HG02571 (cell line): ENCODE measurements at regions not wholly inside any gene's neighbourhood (a gene's known extent, or its start where the extent isn't known, plus 50 kb on each side); places are given as distances from the start of the nearest gene placed in this dataset.

Experiments
- ATAC-seq: cut with Tn5 transposase; IDR thresholded peaks from one replicate; pipeline ENCODE4 v1.9.1; 2021; ENCODE audit warnings: mild to moderate bottlenecking, moderate library complexity; ENCODE audit not compliant: unreplicated experiment

DNA sequence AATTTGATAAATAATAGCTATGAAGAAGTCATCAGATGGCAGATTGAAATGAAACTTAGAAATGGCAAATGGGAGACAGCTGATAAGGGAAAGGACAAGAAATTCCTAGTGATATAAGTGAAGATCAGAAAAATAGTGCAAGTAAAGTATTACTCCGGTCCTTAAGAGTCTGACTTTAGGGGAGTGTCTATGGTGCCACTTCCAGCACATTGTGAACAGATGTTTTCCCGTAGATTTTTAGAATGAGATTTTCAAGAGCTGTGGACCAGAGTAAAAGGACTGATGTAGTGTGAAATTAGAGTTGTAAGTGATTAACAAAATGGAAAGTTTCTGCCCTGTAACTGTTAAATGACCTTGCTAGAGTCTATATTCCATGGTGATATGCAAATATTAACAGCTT is 974.8 kb upstream of the TENM4 start:
- ATAC-seq = no peak

- ATAC-seq = no peak
Observed at GRCh38 chr11:80414181-80415165, 973.6 kb upstream of the TENM4 start.

GRCh38 chr11:80412604-80413003 is 971.8 kb upstream of the TENM4 start:
- no peak for ATAC-seq

DNA sequence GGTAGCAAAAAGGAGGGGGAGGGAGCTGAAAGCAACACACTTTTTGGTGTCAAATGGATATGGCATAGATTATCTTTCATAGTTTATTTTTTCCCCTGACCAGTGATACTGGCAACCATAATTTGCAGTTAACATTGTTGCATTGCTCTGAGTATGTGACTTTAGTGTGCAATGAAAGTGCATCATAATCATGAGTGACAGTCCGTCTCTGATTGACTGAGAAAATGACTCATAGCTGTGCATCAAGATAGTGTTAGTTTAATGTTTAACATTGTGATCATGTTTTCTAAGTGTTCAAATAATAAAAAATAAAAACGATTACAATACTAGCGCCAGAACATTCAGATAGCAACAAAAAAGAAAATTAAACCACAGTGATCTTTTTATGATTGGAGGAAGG is 952.4 kb upstream of the TENM4 start:
- ATAC-seq = no peak

- no peak for ATAC-seq
Observed at GRCh38 chr11:80390505-80390904, 949.7 kb upstream of the TENM4 start.

- no peak for ATAC-seq
Observed at GRCh38 chr11:80388536-80388935, 947.7 kb upstream of the TENM4 start.

DNA sequence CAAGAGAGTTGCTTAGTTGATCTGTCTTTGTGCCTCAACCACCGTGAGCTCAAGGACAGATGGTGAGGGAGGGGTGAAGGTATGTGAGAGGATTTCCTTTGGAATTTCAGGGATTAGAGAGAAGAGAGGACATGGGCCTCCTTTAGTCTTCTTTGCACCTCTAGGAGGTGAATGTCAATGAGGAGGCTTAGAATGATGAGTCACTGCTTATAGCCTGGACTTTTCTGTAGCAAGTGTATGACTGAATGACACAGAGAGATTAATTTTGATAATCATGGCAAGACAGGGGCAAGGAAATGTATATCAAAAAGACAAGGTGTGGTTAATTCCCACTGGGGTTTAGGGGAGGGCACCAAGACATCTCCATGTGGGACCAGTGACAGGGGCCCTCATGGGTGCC is 947.3 kb upstream of the TENM4 start:
- no peak for ATAC-seq

- ATAC-seq = no peak
Observed at GRCh38 chr11:80383655-80384054, 942.8 kb upstream of the TENM4 start.

GRCh38 chr11:80379620-80380278 is 938.9 kb upstream of the TENM4 start:
- ATAC-seq = no peak

DNA sequence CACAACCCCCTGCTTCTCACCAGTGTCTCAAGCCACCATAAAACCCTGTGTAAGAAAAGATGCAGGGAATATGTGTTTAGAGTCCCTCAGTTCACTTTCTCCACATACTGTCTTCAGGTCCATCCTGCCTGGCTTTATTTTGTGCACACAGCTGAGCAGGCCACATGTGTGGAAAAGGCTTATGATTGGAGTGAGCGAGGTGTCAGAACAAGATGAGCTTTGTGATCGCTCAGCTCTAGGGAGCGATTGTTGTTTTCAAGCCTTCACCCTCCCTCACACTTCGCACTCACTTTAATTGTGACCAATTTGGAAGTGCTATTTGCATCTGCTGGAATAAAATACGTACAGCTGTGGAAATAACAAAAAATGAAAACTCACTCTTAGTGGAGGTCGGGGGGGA is 931.1 kb upstream of the TENM4 start:
- no peak for ATAC-seq

DNA sequence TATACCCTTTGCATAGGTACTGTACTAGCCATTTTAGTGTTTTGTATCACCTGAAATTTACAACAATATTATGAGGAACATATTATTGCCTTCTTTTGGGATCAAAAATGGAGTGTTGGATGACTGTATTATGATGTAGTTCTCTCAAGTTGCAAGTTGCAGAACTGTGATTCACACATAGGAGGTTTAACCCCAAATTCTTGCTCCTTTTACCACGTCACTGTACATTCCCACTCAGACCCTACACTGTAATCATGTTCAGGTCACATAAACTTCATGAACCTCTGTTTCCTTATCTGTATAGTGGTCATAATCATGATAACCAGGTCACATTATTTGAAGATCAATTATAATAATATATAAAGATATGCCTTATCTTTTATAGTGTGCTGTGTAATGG is 925.1 kb upstream of the TENM4 start:
- no peak for ATAC-seq

GRCh38 chr11:80365076-80365725 is 924.4 kb upstream of the TENM4 start:
- ATAC-seq = peak; percentile 62

- ATAC-seq = no peak
Observed at GRCh38 chr11:80362563-80363340, 921.9 kb upstream of the TENM4 start.

GRCh38 chr11:80355251-80355650 is 914.4 kb upstream of the TENM4 start:
- ATAC-seq = no peak

DNA sequence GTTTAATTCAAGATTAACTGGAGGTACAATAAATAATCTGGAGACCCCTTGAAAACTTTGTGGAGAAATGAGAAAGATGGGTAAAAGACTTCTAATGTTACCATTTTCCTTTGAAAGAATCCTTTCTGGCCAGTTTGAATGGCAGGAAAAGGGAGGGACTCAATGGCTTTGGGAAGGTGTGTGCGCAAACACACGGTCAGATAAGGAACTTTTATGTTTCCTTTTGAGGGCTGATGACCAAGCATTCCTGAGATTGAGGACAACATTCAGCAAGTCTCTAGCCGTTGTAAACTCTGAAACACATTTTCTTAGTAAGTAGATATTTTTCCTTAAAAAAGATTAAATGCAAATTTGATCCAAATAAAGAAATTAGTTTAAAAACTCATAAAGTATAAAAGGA is 909.7 kb upstream of the TENM4 start:
- ATAC-seq = no peak

- ATAC-seq = no peak
Observed at GRCh38 chr11:80349997-80350396, 909.2 kb upstream of the TENM4 start.

DNA sequence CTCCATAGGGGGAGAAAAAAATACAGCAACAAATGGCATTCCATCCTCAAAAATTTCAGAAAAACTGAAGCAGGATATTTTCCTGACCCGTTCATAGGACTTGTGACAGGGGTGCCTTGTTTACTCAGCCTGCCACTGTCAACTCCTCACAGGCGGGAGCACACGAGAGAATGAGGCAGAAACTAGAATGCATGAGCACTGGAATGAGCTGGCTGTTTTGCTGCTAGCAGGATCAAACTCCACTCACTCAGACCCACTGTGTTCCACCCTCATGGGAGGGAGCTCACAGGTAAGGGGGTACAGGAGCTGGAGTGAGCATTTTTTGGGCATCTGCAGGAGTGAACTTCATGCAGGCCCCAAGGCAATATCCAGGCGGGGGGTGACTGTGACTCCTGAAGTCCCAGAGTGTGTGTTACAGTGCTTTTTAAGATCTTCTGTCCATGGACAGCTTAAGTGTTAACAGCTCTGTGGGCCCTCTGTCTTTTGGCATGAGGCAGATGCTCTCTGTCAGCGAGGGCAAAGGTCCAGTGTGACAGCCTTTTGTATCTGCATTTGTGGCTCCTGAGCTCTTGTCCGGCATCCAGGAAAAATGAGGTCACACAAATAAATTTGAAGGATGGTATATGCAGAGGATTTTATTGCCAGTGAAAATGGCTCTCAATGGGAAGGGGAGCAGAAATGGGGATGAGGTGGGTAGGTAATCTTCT is 905.7 kb upstream of the TENM4 start:
- no peak for ATAC-seq

DNA sequence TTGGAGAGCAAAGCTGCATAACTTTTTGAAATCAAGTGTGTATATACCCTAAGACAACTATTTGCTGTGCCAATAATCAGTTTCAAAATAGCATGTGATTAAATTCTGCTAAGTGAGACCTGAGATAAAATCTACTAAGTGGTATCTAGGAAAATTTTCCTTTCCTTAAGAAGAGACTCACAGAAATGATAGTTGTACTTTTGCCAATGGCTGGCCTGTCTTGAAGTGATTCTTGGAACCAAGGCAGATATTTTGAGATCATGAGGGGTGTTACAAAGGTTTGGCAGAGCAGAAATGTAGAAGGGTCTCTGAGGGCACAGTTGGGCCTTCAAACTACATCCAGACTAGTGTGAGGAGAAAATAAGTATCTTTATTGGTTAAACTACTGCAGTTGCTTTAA is 902.6 kb upstream of the TENM4 start:
- ATAC-seq = no peak

GRCh38 chr11:80338231-80338630 is 897.4 kb upstream of the TENM4 start:
- ATAC-seq = no peak

DNA sequence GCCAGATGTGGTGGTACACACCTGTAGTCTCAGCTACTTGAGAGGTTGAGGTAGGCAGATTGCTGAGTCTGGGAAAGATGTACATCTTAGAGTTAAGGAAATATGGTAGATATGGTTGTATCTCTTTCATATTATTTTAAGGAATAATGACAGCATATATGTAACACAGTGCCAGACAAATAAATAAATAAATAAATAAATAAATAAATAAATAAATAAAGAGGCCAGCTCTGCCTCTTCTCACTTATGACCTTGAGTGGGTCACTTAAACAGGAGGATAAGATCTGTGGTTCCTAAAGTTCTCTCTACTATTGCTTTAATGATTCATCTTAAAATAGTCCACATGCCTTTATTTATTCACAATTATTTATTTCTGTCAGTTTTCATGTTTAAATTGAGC is 890.9 kb upstream of the TENM4 start:
- no peak for ATAC-seq
